HG02973 (cell line): ENCODE measurements at regions not wholly inside any gene's neighbourhood (a gene's known extent, or its start where the extent isn't known, plus 50 kb on each side); places are given as distances from the start of the nearest gene placed in this dataset.
A peak's percentile ranks its signal among the peaks of the same experiment; 100 is the strongest.

ENCODE experiments used
- ATAC-seq: cut with Tn5 transposase; IDR thresholded peaks from one replicate; pipeline ENCODE4 v1.9.1; 2021; ENCODE audit warnings: moderate library complexity; ENCODE audit not compliant: unreplicated experiment

DNA sequence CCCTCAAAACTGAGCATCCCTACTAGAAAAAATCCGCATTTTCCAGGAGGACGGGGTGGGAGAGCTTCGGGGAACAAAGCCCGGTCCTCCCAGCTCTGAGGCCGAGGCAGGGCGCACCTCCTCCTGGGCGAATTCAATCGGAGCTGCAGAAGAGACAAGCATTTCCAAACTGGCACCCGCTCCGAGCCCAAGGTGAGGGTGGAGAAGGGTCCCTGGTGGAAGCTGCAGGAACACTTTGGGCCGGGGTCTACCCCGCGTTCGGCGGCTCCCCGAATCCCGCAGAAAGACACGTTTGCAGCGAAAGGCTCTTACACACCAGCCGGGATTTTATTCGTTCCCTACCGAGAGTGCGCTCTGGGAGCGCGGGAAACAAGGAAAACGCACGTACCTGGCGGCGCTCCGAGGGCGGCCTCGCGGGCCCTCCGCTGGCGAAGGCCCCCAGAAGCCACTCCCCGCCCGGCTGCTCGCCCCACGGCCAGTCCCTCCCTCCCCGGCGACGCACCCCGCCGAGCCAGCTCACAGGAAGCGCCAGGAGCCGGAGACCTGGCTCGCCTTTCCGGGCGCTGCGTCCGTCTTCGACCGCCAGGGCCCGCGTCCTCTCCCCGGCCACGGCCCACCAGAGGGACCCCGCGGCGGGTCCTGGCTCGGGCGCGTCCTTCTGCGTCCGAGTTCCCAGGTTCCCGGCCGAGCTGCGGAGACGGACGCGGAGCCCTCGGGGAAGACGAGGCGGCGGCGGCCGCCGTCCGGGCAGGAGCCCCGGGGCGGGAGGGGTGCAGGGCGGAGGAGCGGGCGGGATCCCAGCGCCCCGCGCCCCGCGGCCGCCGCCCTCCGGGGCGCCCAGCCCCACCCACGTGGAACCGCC, 49.8 kb upstream of the BAHCC1 start:
- ATAC-seq = peak; percentile 39
